HepG2 (cell line): ENCODE measurements at regions not wholly inside any gene's neighbourhood (a gene's known extent, or its start where the extent isn't known, plus 50 kb on each side); places are given as distances from the start of the nearest gene placed in this dataset.

ENCODE experiments used
- ATAC-seq: fragments of 200-7000 bp; cut with Tn5 transposase; 3 replicates; pipeline ENCODE4 v1.9.1; 2020; ENCODE audit warnings: mild to moderate bottlenecking, moderate library complexity
- BruUV-seq: library from RNA; stranded (reverse); fragments of 400-500 nt; replicated peaks from 2 replicates; lab custom pipeline; 2021; lab: Mats Ljungman, UMichigan
- CTCF ChIA-PET: fragments of 300-600 bp; formaldehyde crosslinking; extraction: SDS; loops from one replicate; lab custom pipeline; 2021; ENCODE audit warnings: low total read pairs, inconsistent platforms, low intra/inter-chr PET ratio; lab: Yijun Ruan, JAX
- POLR2A ChIA-PET: fragments of 350-600 bp; sonication (Branson Sonifier 250); formaldehyde crosslinking; loops from one replicate; lab custom pipeline; 2020; ENCODE audit warnings: antibody characterized with exemption, inconsistent platforms; lab: Yijun Ruan, JAX
- DNase-seq: peaks from one replicate; pipeline ENCODE4 v3.0.0-alpha.2; 2015; ENCODE audit warnings: low spot score
- FAIRE-seq: peaks from 3 replicates; lab custom pipeline; 2011; peaks lifted over from hg19 to GRCh38; lab: Jason Lieb, UNC
- H2AFZ ChIP-seq: one replicate; pipeline ENCODE4 v1.6.1; 2011; ENCODE audit warnings: low read length, inconsistent platforms
- H3K27ac ChIP-seq: fragments of 300-600 bp; 3 replicates; pipeline ENCODE4 v1.8.0; 2011; ENCODE audit warnings: mixed run types, mild to moderate bottlenecking, mixed read lengths, low read length, inconsistent platforms; ENCODE audit not compliant: insufficient read depth; ENCODE audit errors: extremely low read length
- H3K27me3 ChIP-seq, 2 experiments: fragments of 200-600 bp in 1 of 2; 2 replicates in 1 of 2; 3 replicates in 1 of 2; pipeline versions ENCODE4 v1.6.0 to v1.8.0; 2011; ENCODE audit warnings: low read length in 2 of 2, mild to moderate bottlenecking in 2 of 2, moderate library complexity in 2 of 2, inconsistent platforms in 1 of 2; ENCODE audit not compliant: insufficient read depth in 2 of 2, control insufficient read depth in 1 of 2
- H3K36me3 ChIP-seq, 2 experiments: fragments of 200-600 bp in 1 of 2; replicated peaks in 1 of 2; 2 replicates in 1 of 2; 3 replicates in 1 of 2; pipeline versions ENCODE4 v1.5.1 to v1.8.0; 2011; ENCODE audit warnings: low read length in 2 of 2, inconsistent platforms in 1 of 2; ENCODE audit not compliant: insufficient read depth in 2 of 2, control insufficient read depth in 1 of 2
- H3K4me1 ChIP-seq: 2 replicates; pipeline ENCODE4 v1.5.1; 2012; ENCODE audit warnings: low read length, inconsistent platforms; ENCODE audit not compliant: insufficient read depth
- H3K4me2 ChIP-seq: 2 replicates; pipeline ENCODE4 v1.6.0; 2011; ENCODE audit warnings: low read depth, low read length, inconsistent platforms
- H3K4me3 ChIP-seq, 3 experiments: fragments of 200-600 bp in 1 of 3; sonication (generic), shearing (Covaris generic) in 1 of 3; replicated peaks in 1 of 3; 2 replicates each; pipeline ENCODE4 v1.5.1; 2011 to 2016; ENCODE audit warnings: low read length in 3 of 3, inconsistent platforms in 2 of 3, low read depth in 2 of 3, mild to moderate bottlenecking in 2 of 3, control low read depth in 1 of 3, mixed read lengths in 1 of 3; ENCODE audit not compliant: insufficient read depth in 1 of 3
- H3K79me2 ChIP-seq: one replicate; pipeline ENCODE4 v1.6.1; 2011; ENCODE audit warnings: low read length, inconsistent platforms; ENCODE audit not compliant: insufficient read depth
- H3K9ac ChIP-seq: 2 replicates; pipeline ENCODE4 v1.6.0; 2011; ENCODE audit warnings: mild to moderate bottlenecking, low read depth, low read length, inconsistent platforms; ENCODE audit not compliant: insufficient read depth
- H3K9me3 ChIP-seq: 2 replicates; pipeline ENCODE4 v1.5.1; 2012; ENCODE audit warnings: mild to moderate bottlenecking, low read length
- H4K20me1 ChIP-seq: 2 replicates; pipeline ENCODE4 v1.6.0; 2011; ENCODE audit warnings: inconsistent platforms, mild to moderate bottlenecking, low read length, moderate library complexity; ENCODE audit not compliant: insufficient read depth
- ATF6 ChIP-seq: sonication (generic); formaldehyde crosslinking; conservative IDR thresholded peaks from 2 replicates; pipeline ENCODE4 v1.4.0; 2020; ENCODE audit warnings: missing genetic modification reagents
- CEBPZ ChIP-seq: IDR thresholded peaks from 2 replicates; pipeline ENCODE4 v1.6.1; 2012; ENCODE audit warnings: low read length, improper control_type of control experiment
- DRAP1 ChIP-seq: IDR thresholded peaks from 2 replicates; pipeline ENCODE4 v1.6.1; 2016; ENCODE audit warnings: missing genetic modification reagents, missing compliant biosample characterization
- MTF2 ChIP-seq: sonication (generic); formaldehyde crosslinking; IDR thresholded peaks from 2 replicates; pipeline ENCODE4 v1.5.0; 2020; ENCODE audit warnings: missing genetic modification reagents, borderline replicate concordance
- MZF1 ChIP-seq: sonication (generic); formaldehyde crosslinking; IDR thresholded peaks from 2 replicates; pipeline ENCODE4 v1.8.1; 2023; ENCODE audit warnings: mild to moderate bottlenecking, missing genetic modification reagents, borderline replicate concordance
- RBM22 ChIP-seq: fragments of 200-400 bp; formaldehyde crosslinking; optimal IDR thresholded peaks from 2 replicates; pipeline ENCODE3; 2017; ENCODE audit warnings: mild to moderate bottlenecking, low read length, moderate library complexity
- ZMAT5 ChIP-seq: sonication (generic); formaldehyde crosslinking; IDR thresholded peaks from 2 replicates; pipeline ENCODE4 v1.5.0; 2020; ENCODE audit warnings: mild to moderate bottlenecking, low read depth, missing genetic modification reagents, borderline replicate concordance
- ZNF20 ChIP-seq: sonication (generic); formaldehyde crosslinking; IDR thresholded peaks from 2 replicates; pipeline ENCODE4 v1.4.0; 2020; ENCODE audit warnings: mild to moderate bottlenecking, moderate library complexity, missing genetic modification reagents
- ZNF260 ChIP-seq: sonication (generic); formaldehyde crosslinking; IDR thresholded peaks from 2 replicates; pipeline ENCODE4 v1.4.0; 2020; ENCODE audit warnings: missing genetic modification reagents, low read depth, mild to moderate bottlenecking, borderline replicate concordance
- ZNF747 ChIP-seq: sonication (generic); formaldehyde crosslinking; IDR thresholded peaks from 2 replicates; pipeline ENCODE4 v1.8.1; 2023; ENCODE audit warnings: missing genetic modification reagents, mild to moderate bottlenecking, borderline replicate concordance
- ZNF749 ChIP-seq: sonication (generic); formaldehyde crosslinking; IDR thresholded peaks from 2 replicates; pipeline ENCODE4 v1.8.0; 2022; ENCODE audit warnings: mild to moderate bottlenecking, missing genetic modification reagents, moderate library complexity, borderline replicate concordance
- WGBS: methylation state at CpG from one replicate; pipeline ENCODE4 v1.1.6; 2017; ENCODE audit warnings: low lambda C conversion rate; 5-methylcytosine and 5-hydroxymethylcytosine counted together
- in situ Hi-C: cut with HindIII; loops from 2 replicates; pipeline ENCODE4 v1.10.0; 2017; ENCODE audit warnings: low pct_unique_long_range_greater_than_20kb; ENCODE audit not compliant: extremely low pct_ligation_motif_present
- intact Hi-C: fragments of 100-400 bp; cut with micrococcal nuclease; formaldehyde crosslinking; loops from one replicate; pipeline ENCODE4 v1.10.0; 2022; ENCODE audit not compliant: unreplicated experiment

GRCh38 chrX:39927380-39927779 lies 170.4 kb downstream of the BCOR start:
- Histone ChIP-seq H3K9me3 (no peaks in the 10 kb centered on the region), H3K27me3 (peaks cover 0 to 3% of the 10 kb centered on the region in 2 experiments; a peak in 2 of 5 replicates), H3K27ac (no peak overlapping the region), H3K9ac (no peak overlapping the region), H3K4me2 (no peak overlapping the region), H4K20me1 (no peaks in the 10 kb centered on the region), H3K79me2 (no peaks in the 10 kb centered on the region), H2AFZ (no peak overlapping the region), H3K4me1 (no peaks in the 10 kb centered on the region), H3K4me3 (no peak overlapping the region), H3K36me3 (no peaks in the 10 kb centered on the region)
- TF ChIP-seq ZNF20: no peak
- no peak for TF ChIP-seq ZNF749 (CRISPR knock-in tag)
- TF ChIP-seq MTF2 (CRISPR knock-in tag): no peak
- no peak for TF ChIP-seq RBM22
- ChIA-PET CTCF (no interaction called here), POLR2A (no interaction called here)
- no peak for FAIRE-seq
- intact Hi-C loops: no loop called here
- no TSS peak for BruUV-seq
- in situ Hi-C loops: loop anchor here (25.0 kb wide), 1 partner anchor 335 kb away; no protein-coding TSS in a partner anchor
- ATAC-seq: no peak
- no peak for DNase-seq
- WGBS: 53% methylated on average over 3 of the region's 4 CpGs

- ATAC-seq: no peak
- in situ Hi-C loops: loop anchor here (25.0 kb wide), 1 partner anchor 333 kb away; no protein-coding TSS in a partner anchor
- no peak for FAIRE-seq
- POLR2A ChIA-PET: no interaction called here
- no TSS peak for BruUV-seq
- Histone ChIP-seq H3K4me1 (no peaks in the 10 kb centered on the region), H3K79me2 (no peaks in the 10 kb centered on the region), H3K27me3 (peaks cover 0 to 3% of the 10 kb centered on the region in 2 experiments; a peak in 1 of 5 replicates), H3K4me3 (no peak overlapping the region), H3K4me2 (no peak overlapping the region), H3K9ac (no peak overlapping the region), H3K36me3 (no peaks in the 10 kb centered on the region), H4K20me1 (no peaks in the 10 kb centered on the region), H3K27ac (no peak overlapping the region), H3K9me3 (no peaks in the 10 kb centered on the region), H2AFZ (no peak overlapping the region)
- WGBS: 100% methylated on average over 1 of the region's 8 CpGs
- CTCF ChIA-PET: no interaction called here
- intact Hi-C loops: no loop called here
- DNase-seq: no peak
- TF ChIP-seq DRAP1 (CRISPR knock-in tag): no peak
- no peak for TF ChIP-seq MZF1 (CRISPR knock-in tag)
- TF ChIP-seq ZNF260 (CRISPR knock-in tag): no peak
- TF ChIP-seq ZMAT5: no peak
- no peak for TF ChIP-seq ATF6
- TF ChIP-seq CEBPZ: no peak
- TF ChIP-seq ZNF747: no peak
These were observed 168.9 kb downstream of the BCOR start for GRCh38 chrX:39928704-39929378.
